Muscle layer of colon (tissue), 2 donors: ENCODE measurements at regions not wholly inside any gene's neighbourhood (a gene's known extent, or its start where the extent isn't known, plus 50 kb on each side); places are given as distances from the start of the nearest gene placed in this dataset.

Source experiments
- H3K27ac ChIP-seq: one replicate; pipeline ENCODE4 v1.7.0; 2013; ENCODE audit warnings: low read depth, mild to moderate bottlenecking, low read length, moderate library complexity
- H3K27me3 ChIP-seq, 2 donors: one replicate each; pipeline ENCODE4 v1.7.0; 2013; ENCODE audit warnings: low read length in 2 of 2, mild to moderate bottlenecking in 2 of 2; ENCODE audit not compliant: insufficient read depth in 2 of 2, control insufficient read depth in 1 of 2
- H3K36me3 ChIP-seq: one replicate; pipeline ENCODE4 v1.7.0; 2013; ENCODE audit warnings: mild to moderate bottlenecking, low read length; ENCODE audit not compliant: insufficient read depth
- H3K4me1 ChIP-seq: one replicate; pipeline ENCODE4 v1.7.0; 2013; ENCODE audit warnings: mild to moderate bottlenecking, low read length; ENCODE audit not compliant: insufficient read depth
- H3K4me3 ChIP-seq, 2 donors: one replicate each; pipeline ENCODE4 v1.7.0; 2013; ENCODE audit warnings: low read length in 2 of 2, low read depth in 1 of 2, mild to moderate bottlenecking in 1 of 2, moderate library complexity in 1 of 2
- H3K9ac ChIP-seq: one replicate; pipeline ENCODE4 v1.7.0; 2013; ENCODE audit warnings: low read length
- H3K9me3 ChIP-seq: one replicate; pipeline ENCODE4 v1.7.0; 2013; ENCODE audit warnings: mild to moderate bottlenecking, low read length
- donor health status: abdominal sarcoma.
- donor health status: Adenocarcinoma of cecum.

DNA sequence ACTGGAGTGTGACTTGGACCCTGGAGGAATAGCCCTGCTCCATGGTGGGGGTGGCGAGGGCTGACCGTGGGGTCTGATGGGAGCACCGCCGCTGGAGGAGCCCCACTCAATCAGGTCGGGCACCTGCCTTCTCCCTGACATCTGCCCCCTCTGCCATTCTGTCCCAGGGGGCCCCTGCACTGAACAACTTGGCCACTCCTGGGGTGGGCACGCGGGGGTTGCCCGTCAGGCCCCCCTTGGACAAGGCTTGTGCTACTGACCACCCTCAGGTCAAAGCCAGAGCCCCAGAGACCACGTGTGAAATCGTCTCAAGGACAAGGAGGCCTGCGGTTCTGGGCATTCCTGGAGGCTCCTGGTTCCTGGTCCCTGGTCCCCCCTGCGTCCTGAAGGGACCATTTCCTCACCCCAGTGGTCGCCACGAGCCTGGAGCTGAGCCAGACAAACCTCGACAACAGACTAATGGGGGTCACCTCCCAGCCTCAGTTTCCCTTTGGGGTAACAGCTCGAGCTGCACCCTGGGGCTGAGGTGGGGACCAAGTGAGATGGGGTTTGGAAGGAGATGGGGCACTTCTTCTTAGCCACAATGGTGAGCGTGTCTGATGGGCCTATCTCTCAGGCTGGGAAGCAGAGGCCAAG is 73.4 kb upstream of the RNU6ATAC start:
- Histone ChIP-seq H3K27me3 (peaks cover 0 to 27% of the 10 kb centered on the region in 2 donors), H3K4me1 (no peaks in the 10 kb centered on the region), H3K9ac (no peak overlapping the region), H3K9me3 (no peaks in the 10 kb centered on the region), H3K27ac (no peak overlapping the region), H3K4me3 (no peak overlapping the region), H3K36me3 (no peaks in the 10 kb centered on the region)

DNA sequence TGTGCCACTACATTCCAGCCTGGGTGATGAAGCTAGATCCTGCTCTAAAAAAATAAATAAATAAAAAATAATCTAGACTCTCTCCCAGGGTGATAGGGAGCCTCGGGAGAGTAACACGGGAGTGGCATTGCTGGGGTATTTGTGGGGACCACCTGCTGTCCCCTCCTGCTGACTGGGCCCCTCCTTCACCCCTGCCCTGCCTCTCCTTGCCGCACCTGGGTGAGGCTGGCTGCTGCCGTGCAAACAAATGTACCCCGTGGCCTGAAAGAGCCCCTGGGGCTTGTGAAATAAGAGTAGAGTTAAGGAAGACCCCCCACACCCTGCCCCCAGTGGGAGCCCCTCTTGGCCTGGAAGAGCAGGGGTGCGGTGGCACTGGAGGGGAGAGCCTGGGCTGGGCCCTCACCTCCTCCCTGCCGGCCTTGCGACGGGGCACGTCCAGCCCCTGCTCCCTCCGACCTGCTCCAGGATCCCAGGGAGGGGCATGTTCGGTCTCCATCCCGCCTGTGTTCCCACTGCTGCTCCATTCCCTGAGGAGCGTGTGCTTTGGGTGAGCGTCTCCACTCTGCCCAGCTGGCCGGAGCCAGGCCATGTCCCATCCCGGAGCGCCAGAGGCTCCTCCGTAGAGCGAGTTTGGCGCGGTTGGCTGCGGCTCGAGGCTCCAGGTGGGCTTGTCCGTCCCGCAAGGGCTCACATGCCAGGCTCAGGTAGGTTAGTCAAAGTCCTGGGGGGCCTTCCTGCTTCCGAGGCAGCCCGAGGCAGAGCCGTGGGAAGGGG is 75.0 kb upstream of the RNU6ATAC start:
- no peak overlapping the region for H3K4me3 ChIP-seq
- H3K27me3 ChIP-seq, result peaks cover 0 to 27% of the 10 kb centered on the region in 2 donors
- H3K27ac ChIP-seq, result no peak overlapping the region
- no peaks in the 10 kb centered on the region for H3K9me3 ChIP-seq
- no peaks in the 10 kb centered on the region for H3K36me3 ChIP-seq
- no peak overlapping the region for H3K9ac ChIP-seq
- H3K4me1 ChIP-seq, result no peaks in the 10 kb centered on the region

DNA sequence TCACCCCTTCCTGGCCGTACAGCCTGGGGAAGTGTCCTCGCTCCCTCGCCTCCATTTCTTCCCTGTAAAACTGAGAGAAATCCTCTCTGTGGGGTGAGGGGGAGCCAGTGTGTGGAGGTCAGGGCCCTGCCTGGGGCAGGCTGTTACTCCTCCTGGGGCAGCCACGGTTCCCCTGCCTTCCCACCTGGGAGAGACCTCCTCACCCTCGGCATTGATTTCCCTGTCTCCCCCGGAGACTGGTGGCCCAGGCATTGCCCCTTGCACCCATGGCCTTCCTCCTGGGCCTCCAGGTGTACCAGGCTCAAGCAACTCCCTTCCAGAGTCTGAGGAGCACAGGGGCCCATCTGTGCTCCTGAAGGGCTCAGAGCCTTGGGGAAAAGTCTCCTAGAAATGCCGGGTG is 75.6 kb upstream of the RNU6ATAC start:
- Histone ChIP-seq H3K27ac (no peak overlapping the region), H3K36me3 (no peaks in the 10 kb centered on the region), H3K27me3 (peaks cover 0 to 27% of the 10 kb centered on the region in 2 donors), H3K9ac (no peak overlapping the region), H3K9me3 (no peaks in the 10 kb centered on the region), H3K4me3 (no peak overlapping the region), H3K4me1 (no peaks in the 10 kb centered on the region)

DNA sequence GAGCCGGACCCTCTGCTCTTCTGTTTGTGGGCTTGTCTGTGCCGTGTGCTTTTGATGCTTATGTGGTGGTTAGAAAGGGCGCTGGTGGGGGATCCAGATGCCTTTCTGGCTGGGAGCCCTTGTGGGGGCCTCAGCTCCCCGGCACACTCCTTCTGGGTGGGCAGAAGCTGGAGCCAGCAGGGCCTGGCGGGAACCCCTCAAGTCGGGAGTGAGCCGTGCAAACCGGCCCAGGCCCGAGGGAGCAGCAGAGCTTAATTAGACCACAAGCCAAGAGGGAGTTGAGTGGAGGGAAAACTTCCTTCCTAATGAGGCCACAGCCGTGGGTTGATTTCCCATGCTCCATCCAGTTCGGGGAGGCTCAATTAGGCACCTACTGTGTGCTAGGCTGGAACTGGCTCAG is 76.0 kb upstream of the RNU6ATAC start:
- Histone ChIP-seq H3K9ac (no peak overlapping the region), H3K27me3 (peaks cover 0 to 27% of the 10 kb centered on the region in 2 donors), H3K4me3 (no peak overlapping the region), H3K36me3 (no peaks in the 10 kb centered on the region), H3K27ac (no peak overlapping the region), H3K4me1 (no peaks in the 10 kb centered on the region), H3K9me3 (no peaks in the 10 kb centered on the region)

DNA sequence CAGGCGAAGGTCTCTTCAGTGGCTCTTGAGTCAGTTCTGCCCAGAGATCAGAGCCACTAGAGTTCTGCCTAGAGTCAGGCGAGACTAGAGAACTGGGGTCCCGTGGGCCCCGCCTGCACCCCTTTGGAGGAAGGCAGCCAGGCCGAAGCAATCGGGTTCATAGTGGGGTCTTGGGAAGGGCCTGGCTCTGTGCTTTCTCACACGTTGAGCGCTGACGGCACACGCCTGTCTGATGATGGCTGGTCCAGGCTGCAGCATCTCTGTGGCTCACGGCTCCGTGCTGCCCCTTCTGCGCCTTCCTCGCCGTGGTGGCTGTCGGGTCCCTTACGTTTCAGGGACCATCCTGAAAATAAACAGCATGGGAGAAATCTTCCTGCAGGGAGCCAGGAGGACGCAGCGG is 78.3 kb upstream of the RNU6ATAC start:
- Histone ChIP-seq H3K9ac (no peak overlapping the region), H3K4me3 (no peak overlapping the region), H3K27me3 (peaks cover 0 to 27% of the 10 kb centered on the region in 2 donors), H3K36me3 (no peaks in the 10 kb centered on the region), H3K9me3 (peaks cover 4% of the 10 kb centered on the region), H3K4me1 (no peaks in the 10 kb centered on the region), H3K27ac (no peak overlapping the region)

DNA sequence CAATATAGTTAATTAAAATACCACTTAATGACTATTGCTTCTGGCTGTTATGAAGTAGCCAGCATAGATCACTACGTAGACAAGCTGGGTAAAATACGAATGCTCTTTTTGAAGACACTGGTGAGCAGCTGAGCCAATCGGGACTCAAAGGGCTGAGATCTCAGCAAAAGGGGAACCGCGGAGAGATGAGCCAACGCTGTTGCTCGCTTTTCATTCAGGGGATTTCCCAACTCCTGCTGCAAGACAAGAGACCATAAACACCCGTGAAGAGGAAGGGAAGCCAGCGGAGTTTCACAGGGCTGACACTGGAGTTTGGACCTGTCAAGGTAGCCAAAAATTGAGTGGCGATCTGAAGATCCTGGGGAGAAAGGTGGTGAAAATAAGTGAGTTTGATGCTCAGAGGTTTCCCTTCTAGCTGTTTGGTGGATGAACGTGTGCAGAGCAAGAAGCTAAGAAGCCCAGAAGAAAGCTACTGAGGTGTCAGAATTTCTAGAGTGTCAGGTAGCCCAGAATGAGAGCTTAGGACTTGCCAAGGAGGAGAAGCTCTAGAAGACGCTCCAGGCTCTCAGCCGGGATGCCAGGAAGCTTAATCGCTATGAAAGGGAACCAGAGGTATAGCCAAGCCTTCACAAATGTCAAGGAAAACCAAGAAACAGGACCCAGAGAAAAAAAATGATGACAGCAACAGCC is 79.6 kb upstream of the RNU6ATAC start:
- H3K9ac ChIP-seq, result no peak overlapping the region
- no peaks in the 10 kb centered on the region for H3K36me3 ChIP-seq
- peaks cover 0 to 20% of the 10 kb centered on the region in 2 donors for H3K27me3 ChIP-seq
- H3K4me1 ChIP-seq, result no peaks in the 10 kb centered on the region
- H3K27ac ChIP-seq, result no peak overlapping the region
- H3K9me3 ChIP-seq, result peaks cover 7% of the 10 kb centered on the region
- H3K4me3 ChIP-seq, result no peak overlapping the region

DNA sequence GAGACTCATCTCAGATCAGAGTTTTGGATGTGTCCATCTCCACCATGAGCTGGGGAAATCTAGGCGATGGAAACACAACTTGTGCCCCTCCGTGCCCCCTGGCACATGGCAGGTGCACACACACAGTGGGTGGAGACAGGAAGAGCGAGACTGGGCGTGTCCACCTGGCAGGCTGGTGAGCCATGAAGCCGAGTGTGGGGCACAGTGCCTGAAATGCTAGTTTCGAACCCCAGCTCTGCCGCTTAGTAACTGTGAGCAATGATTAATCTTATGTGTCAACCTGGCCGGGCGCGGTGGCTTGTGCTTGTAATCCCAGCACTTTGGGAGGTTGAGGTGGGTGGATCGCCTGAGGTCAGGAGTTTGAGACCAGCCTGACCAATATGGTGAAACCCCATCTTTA is 80.8 kb upstream of the RNU6ATAC start:
- Histone ChIP-seq H3K27ac (no peak overlapping the region), H3K4me3 (no peak overlapping the region), H3K9ac (no peak overlapping the region), H3K4me1 (no peaks in the 10 kb centered on the region), H3K36me3 (no peaks in the 10 kb centered on the region), H3K27me3 (peaks cover 0 to 7% of the 10 kb centered on the region in 2 donors), H3K9me3 (peaks cover 7% of the 10 kb centered on the region)

DNA sequence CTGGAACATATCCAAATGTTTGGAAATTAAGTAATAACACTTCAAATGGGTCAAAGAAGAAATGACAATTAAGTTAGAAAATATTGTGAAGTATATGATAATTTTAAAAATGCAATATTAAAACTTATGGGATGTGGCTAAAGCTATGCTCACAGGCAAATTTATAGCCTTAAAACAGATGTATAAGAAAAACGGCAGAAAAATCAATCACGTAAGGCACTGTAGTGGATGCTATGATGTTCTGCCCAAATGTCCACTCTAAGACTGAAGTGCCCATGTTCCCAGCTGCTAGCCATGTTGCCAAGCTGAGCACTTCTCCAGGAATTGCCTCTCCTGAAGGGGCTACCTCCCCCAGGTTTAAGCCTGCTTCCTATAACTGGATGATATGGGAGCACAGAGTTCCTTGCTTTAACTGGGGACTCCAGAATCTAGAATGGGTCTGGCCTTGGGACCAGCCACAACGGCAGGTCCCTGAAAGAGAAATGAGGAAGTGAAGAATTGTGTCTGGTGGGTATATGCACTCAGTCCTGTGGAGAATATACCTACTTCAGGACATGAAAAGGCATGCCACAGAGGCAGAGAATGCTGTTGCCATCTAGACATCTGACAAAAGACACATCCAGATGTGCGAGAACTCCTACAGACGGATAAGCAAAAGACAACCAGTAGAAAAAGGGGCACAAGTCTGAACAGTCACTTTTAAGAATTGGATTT is 78.2 kb upstream of the RXRA start:
- Histone ChIP-seq H3K4me1 (no peaks in the 10 kb centered on the region), H3K27me3 (peaks cover 0 to 3% of the 10 kb centered on the region in 2 donors), H3K27ac (no peak overlapping the region), H3K4me3 (no peak overlapping the region), H3K9me3 (peaks cover 7% of the 10 kb centered on the region), H3K36me3 (no peaks in the 10 kb centered on the region), H3K9ac (no peak overlapping the region)

DNA sequence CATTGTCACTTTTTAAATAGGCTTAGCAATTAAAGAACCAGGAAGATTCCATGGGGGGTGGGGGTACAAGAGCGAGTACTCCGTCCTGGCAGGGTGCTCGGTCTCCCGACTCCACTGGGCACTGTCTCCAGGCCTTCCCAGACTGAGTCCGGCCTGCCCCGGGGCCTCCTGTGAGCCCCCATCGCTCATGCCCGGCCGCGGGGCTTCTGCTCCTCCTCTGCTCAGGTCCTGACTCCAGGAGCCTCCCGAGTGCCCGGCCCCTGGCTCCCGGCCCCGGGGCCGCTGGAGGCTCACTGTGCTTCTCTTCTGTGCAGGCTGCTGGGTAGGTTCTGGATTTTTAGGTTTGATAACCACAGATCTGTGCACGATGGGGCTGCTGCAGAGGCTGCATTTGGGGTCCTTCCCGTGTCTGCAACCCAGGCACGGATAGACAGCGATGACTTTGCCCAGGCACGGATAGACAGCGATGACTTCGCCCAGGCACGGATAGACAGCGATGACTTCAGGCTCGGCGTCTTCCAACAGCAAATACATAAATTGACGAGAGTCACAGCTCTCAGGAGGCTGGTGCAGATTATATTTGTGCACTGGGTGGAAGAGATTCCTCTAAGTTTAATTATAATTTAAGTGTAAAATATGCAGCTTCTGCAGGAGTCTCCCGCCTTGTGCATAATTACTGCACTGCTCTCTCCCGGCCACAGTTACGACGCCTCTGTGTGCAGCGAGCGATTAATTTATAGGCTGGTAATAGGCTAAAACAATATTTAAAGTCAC is 74.8 kb upstream of the RXRA start:
- Histone ChIP-seq H3K4me1 (no peaks in the 10 kb centered on the region), H3K36me3 (no peaks in the 10 kb centered on the region), H3K9ac (no peak overlapping the region), H3K27me3 (peaks cover 0 to 3% of the 10 kb centered on the region in 2 donors), H3K4me3 (no peak overlapping the region), H3K9me3 (peaks cover 7% of the 10 kb centered on the region), H3K27ac (no peak overlapping the region)

DNA sequence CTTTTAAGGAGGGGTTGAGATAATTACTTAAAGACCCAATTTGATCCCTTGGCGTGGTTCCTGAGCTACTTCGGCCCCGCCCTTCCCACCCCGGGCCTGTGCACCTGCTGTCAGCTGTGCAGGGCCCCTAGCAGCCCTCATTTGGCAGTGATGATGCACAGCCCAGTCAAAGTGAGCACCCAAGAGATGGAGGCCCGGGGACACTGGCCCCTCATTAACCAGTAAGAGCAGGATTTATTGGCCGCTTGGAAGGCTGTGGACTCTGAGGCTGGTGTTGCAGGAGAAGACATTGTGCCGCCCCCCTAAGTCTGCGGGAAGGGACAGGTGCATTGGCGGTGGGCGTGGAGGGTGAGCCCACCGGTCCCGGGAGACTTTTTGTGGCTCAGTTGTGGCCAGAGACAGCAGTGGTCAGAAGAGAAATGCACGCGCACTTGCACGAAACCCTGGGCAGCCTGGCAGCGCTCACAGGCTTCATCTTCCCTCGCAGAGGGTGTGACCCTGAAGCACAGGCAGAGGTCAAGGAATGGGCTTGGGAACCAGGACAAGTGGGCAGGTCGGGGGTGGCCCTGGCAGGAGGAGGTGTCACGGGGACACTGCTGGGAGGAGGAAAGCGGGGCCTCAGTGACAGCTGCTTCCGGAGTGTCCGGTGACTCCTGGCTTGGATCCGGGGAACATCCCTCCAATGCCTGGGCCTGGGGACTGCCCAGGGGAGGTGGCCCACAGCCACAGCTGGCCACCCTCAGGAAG is 74.0 kb upstream of the RXRA start:
- no peak overlapping the region for H3K4me3 ChIP-seq
- H3K36me3 ChIP-seq, result no peaks in the 10 kb centered on the region
- H3K4me1 ChIP-seq, result no peaks in the 10 kb centered on the region
- peaks cover 0 to 3% of the 10 kb centered on the region in 2 donors for H3K27me3 ChIP-seq
- H3K9ac ChIP-seq, result no peak overlapping the region
- H3K27ac ChIP-seq, result no peak overlapping the region
- peaks cover 7% of the 10 kb centered on the region for H3K9me3 ChIP-seq
